Prostate gland (tissue), 2 donors: ENCODE measurements at regions not wholly inside any gene's neighbourhood (a gene's known extent, or its start where the extent isn't known, plus 50 kb on each side); places are given as distances from the start of the nearest gene placed in this dataset.

Experiments used
- DNase-seq: peaks from one replicate; pipeline ENCODE4 v3.0.0-alpha.2; 2019; ENCODE audit warnings: low spot score
- H3K27ac ChIP-seq, 2 donors: fragments of 200-600 bp; sonication (generic); 2 replicates each; pipeline ENCODE4 v1.5.1; 2017 to 2019
- H3K27me3 ChIP-seq: fragments of 200-600 bp; sonication (generic); replicated peaks from 2 replicates; pipeline ENCODE4 v1.5.1; 2019; ENCODE audit not compliant: insufficient read depth
- H3K36me3 ChIP-seq, 2 donors: fragments of 200-600 bp; sonication (generic); 1 replicate in 1 of 2; 2 replicates in 1 of 2; pipeline versions ENCODE4 v1.5.1 to v1.8.1; 2017 to 2019
- H3K4me1 ChIP-seq: fragments of 200-600 bp; sonication (generic); replicated peaks from 2 replicates; pipeline ENCODE4 v1.5.1; 2019
- H3K4me3 ChIP-seq, 2 donors: fragments of 200-600 bp; sonication (generic); 2 replicates each; pipeline ENCODE4 v1.5.1; 2017 to 2019
- H3K9me3 ChIP-seq: fragments of 200-600 bp; sonication (generic); 2 replicates; pipeline ENCODE4 v1.5.1; 2017
- CTCF ChIP-seq, 4 experiments: fragments of 200-600 bp in 2 of 4; fragments of 450-650 bp in 2 of 4; sonication (generic) in 2 of 4; IDR thresholded peaks; 1 replicate in 3 of 4; 2 replicates in 1 of 4; pipeline ENCODE4 v1.5.1; 2016 to 2019; ENCODE audit warnings: antibody characterized with exemption in 4 of 4, mild to moderate bottlenecking in 2 of 4, moderate library complexity in 2 of 4
- POLR2A ChIP-seq: fragments of 450-650 bp; IDR thresholded peaks from one replicate; pipeline ENCODE4 v1.6.1; 2016; ENCODE audit warnings: antibody characterized with exemption, mild to moderate bottlenecking
- POLR2AphosphoS5 ChIP-seq: sonication (generic); formaldehyde crosslinking; IDR thresholded peaks from one replicate; pipeline ENCODE4 v1.6.1; 2017; ENCODE audit warnings: antibody characterized with exemption
- WGBS: methylation state at CpG from one replicate; pipeline ENCODE4 v1.1.5; 2018; 5-methylcytosine and 5-hydroxymethylcytosine counted together
- intact Hi-C: fragments of 100-400 bp; cut with DNase I; formaldehyde crosslinking; loops from one replicate; pipeline ENCODE4 v1.14.2; 2022

- H3K27me3 ChIP-seq, result no peaks in the 10 kb centered on the region
- WGBS, result 95% methylated on average over 3 of the region's 3 CpGs
- TF ChIP-seq POLR2A (no peak), CTCF (IDR thresholded peaks at IDR 0.05) (no peak), POLR2AphosphoS5 (no peak)
- DNase-seq, result no peak
- no peak overlapping the region for H3K27ac ChIP-seq
- no peak overlapping the region for H3K4me3 ChIP-seq
- no peaks in the 10 kb centered on the region for H3K36me3 ChIP-seq
- H3K4me1 ChIP-seq, result no peaks in the 10 kb centered on the region
- intact Hi-C loops, result no loop called here
- no peaks in the 10 kb centered on the region for H3K9me3 ChIP-seq
These were observed 107.4 kb upstream of the CDH11 start for GRCh38 chr16:65229191-65229662.

- Histone ChIP-seq H3K4me3 (no peak overlapping the region), H3K27ac (no peak overlapping the region), H3K9me3 (no peaks in the 10 kb centered on the region), H3K27me3 (no peaks in the 10 kb centered on the region), H3K36me3 (no peaks in the 10 kb centered on the region), H3K4me1 (no peaks in the 10 kb centered on the region)
- TF ChIP-seq POLR2A (no peak), CTCF (IDR thresholded peaks at IDR 0.05) (no peak), POLR2AphosphoS5 (no peak)
- no peak for DNase-seq
- WGBS, result 100% methylated on average over 1 of the region's 1 CpG
- intact Hi-C loops, result no loop called here
These were observed 105.4 kb upstream of the CDH11 start for GRCh38 chr16:65227150-65227835.

- Histone ChIP-seq H3K4me3 (no peak overlapping the region), H3K9me3 (no peaks in the 10 kb centered on the region), H3K27me3 (no peaks in the 10 kb centered on the region), H3K36me3 (no peaks in the 10 kb centered on the region), H3K4me1 (no peaks in the 10 kb centered on the region), H3K27ac (no peak overlapping the region)
- TF ChIP-seq POLR2A (no peak), POLR2AphosphoS5 (no peak)
- 100% methylated on average over 1 of the region's 1 CpG for WGBS
- DNase-seq, result no peak
- intact Hi-C loops, result no loop called here
These were observed 104.2 kb upstream of the CDH11 start for GRCh38 chr16:65226077-65226476.

- no peaks in the 10 kb centered on the region for H3K36me3 ChIP-seq
- H3K4me3 ChIP-seq, result no peak overlapping the region
- TF ChIP-seq POLR2AphosphoS5 (no peak), CTCF (IDR thresholded peaks at IDR 0.05) (no peak), POLR2A (no peak)
- intact Hi-C loops, result no loop called here
- no peaks in the 10 kb centered on the region for H3K27me3 ChIP-seq
- no peak for DNase-seq
- no peak overlapping the region for H3K27ac ChIP-seq
- H3K4me1 ChIP-seq, result no peaks in the 10 kb centered on the region
- no peaks in the 10 kb centered on the region for H3K9me3 ChIP-seq
- 86% methylated on average over 5 of the region's 5 CpGs for WGBS
These were observed 103.6 kb upstream of the CDH11 start for GRCh38 chr16:65225488-65225887.

- H3K36me3 ChIP-seq, result no peaks in the 10 kb centered on the region
- WGBS, result 88% methylated on average over 1 of the region's 1 CpG
- intact Hi-C loops, result no loop called here
- no peaks in the 10 kb centered on the region for H3K4me1 ChIP-seq
- TF ChIP-seq POLR2AphosphoS5 (no peak), POLR2A (no peak), CTCF (IDR thresholded peaks at IDR 0.05) (no peak)
- H3K27me3 ChIP-seq, result no peaks in the 10 kb centered on the region
- H3K9me3 ChIP-seq, result no peaks in the 10 kb centered on the region
- H3K27ac ChIP-seq, result no peak overlapping the region
- no peak overlapping the region for H3K4me3 ChIP-seq
- no peak for DNase-seq
These were observed 103.1 kb upstream of the CDH11 start for GRCh38 chr16:65224994-65225393.
